Endodermal cell (in vitro differentiated cells): ENCODE measurements at regions not wholly inside any gene's neighbourhood (a gene's known extent, or its start where the extent isn't known, plus 50 kb on each side); places are given as distances from the start of the nearest gene placed in this dataset.
A peak's percentile ranks its signal among the peaks of the same experiment; 100 is the strongest.

Experiments
- DNase-seq: peaks from one replicate; pipeline ENCODE4 v3.0.0-alpha.2; 2017
- H3K27ac ChIP-seq: 2 replicates; pipeline ENCODE4 v1.5.1; 2013; ENCODE audit warnings: mild to moderate bottlenecking, low read depth, low read length, moderate library complexity
- H3K27me3 ChIP-seq: 2 replicates; pipeline ENCODE4 v1.6.1; 2013; ENCODE audit warnings: mild to moderate bottlenecking, low read length, moderate library complexity; ENCODE audit not compliant: insufficient read depth, control insufficient read depth, poor library complexity, severe bottlenecking
- H3K36me3 ChIP-seq: 2 replicates; pipeline ENCODE4 v1.7.0; 2013; ENCODE audit warnings: mild to moderate bottlenecking, low read length, moderate library complexity; ENCODE audit not compliant: control insufficient read depth, insufficient read depth
- H3K4me1 ChIP-seq: one replicate; pipeline ENCODE4 v1.7.0; 2013; ENCODE audit warnings: low read length; ENCODE audit not compliant: control insufficient read depth, insufficient read depth
- H3K4me3 ChIP-seq: 2 replicates; pipeline ENCODE4 v1.5.1; 2013; ENCODE audit warnings: mild to moderate bottlenecking, low read length, moderate library complexity
- H3K9ac ChIP-seq: 2 replicates; pipeline ENCODE4 v1.6.1; 2013; ENCODE audit warnings: mild to moderate bottlenecking, low read length, moderate library complexity; ENCODE audit not compliant: poor library complexity, severe bottlenecking; ENCODE audit errors: extremely low read depth
- H3K9me3 ChIP-seq: 2 replicates; pipeline ENCODE4 v1.6.1; 2013; ENCODE audit warnings: mild to moderate bottlenecking, low read length, moderate library complexity; ENCODE audit not compliant: control insufficient read depth
- H3K27ac Mint-ChIP-seq: 2 replicates; pipeline ENCODE4 v1.8.0; 2020; ENCODE audit warnings: mixed read lengths
- H3K27me3 Mint-ChIP-seq: 2 replicates; pipeline ENCODE4 v1.8.0; 2021; ENCODE audit warnings: mild to moderate bottlenecking, mixed read lengths; ENCODE audit not compliant: insufficient read depth
- H3K36me3 Mint-ChIP-seq: 2 replicates; pipeline ENCODE4 v1.8.0; 2020; ENCODE audit warnings: low read depth, mixed read lengths
- H3K4me1 Mint-ChIP-seq: 2 replicates; pipeline ENCODE4 v1.8.0; 2020; ENCODE audit warnings: mixed read lengths
- H3K4me3 Mint-ChIP-seq: 2 replicates; pipeline ENCODE4 v1.8.0; 2020; ENCODE audit warnings: mild to moderate bottlenecking, moderate library complexity, mixed read lengths
- H3K9me3 Mint-ChIP-seq: 2 replicates; pipeline ENCODE4 v1.8.0; 2020; ENCODE audit warnings: mild to moderate bottlenecking, mixed read lengths
- WGBS, 2 experiments: methylation state at CpG; one replicate each; pipeline versions ENCODE4 v1.1.5 to v1.1.7; 2013; ENCODE audit warnings: missing lambda C conversion rate in 2 of 2, mixed read lengths in 1 of 2; ENCODE audit not compliant: insufficient coverage in 1 of 2, insufficient read length in 1 of 2; 5-methylcytosine and 5-hydroxymethylcytosine counted together
- TF ChIP-seq, protein P1 (sequence below): fragments of 200-600 bp; sonication (generic); conservative IDR thresholded peaks from 2 replicates; pipeline ENCODE4 v1.5.0; 2021; ENCODE audit warnings: antibody characterized with exemption, mild to moderate bottlenecking

DNA sequence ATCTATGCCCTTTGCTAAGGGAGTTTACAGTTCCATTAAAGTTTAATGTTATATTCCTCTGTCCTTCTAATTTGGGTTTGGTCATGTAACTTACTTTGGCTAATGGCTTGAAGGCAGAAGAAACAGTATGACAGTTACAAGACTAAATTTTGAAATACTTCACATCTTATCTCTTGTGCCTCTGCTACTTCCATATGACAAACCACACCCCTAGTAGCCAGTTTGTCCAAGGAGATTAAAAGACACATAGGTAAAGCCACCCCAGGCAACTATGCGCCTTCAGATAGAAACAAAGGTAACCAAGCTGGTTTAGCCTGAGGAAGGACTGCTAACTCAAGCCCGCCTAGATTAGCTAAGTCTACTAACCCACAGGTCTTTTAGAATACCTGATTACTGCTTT is 273.4 kb upstream of the MIR17HG start:
- H3K27me3 ChIP-seq, result no peaks in the 10 kb centered on the region
- H3K9me3 Mint-ChIP-seq, result peaks cover 8% of the 10 kb centered on the region
- DNase-seq, result no peak
- 92 to 94% methylated on average over 2 of the region's 2 CpGs for WGBS, 2 experiments
- no peaks in the 10 kb centered on the region for H3K27me3 Mint-ChIP-seq
- peaks cover 13% of the 10 kb centered on the region for H3K9me3 ChIP-seq
- H3K4me1 Mint-ChIP-seq, result peaks cover 15% of the 10 kb centered on the region
- H3K4me1 ChIP-seq, result peaks cover 9% of the 10 kb centered on the region
- no peak overlapping the region for H3K9ac ChIP-seq
- H3K27ac Mint-ChIP-seq, result no peak overlapping the region
- no peak overlapping the region for H3K27ac ChIP-seq
- H3K4me3 Mint-ChIP-seq, result no peak overlapping the region
- no peak overlapping the region for H3K4me3 ChIP-seq
- TF ChIP-seq, protein P1, sequence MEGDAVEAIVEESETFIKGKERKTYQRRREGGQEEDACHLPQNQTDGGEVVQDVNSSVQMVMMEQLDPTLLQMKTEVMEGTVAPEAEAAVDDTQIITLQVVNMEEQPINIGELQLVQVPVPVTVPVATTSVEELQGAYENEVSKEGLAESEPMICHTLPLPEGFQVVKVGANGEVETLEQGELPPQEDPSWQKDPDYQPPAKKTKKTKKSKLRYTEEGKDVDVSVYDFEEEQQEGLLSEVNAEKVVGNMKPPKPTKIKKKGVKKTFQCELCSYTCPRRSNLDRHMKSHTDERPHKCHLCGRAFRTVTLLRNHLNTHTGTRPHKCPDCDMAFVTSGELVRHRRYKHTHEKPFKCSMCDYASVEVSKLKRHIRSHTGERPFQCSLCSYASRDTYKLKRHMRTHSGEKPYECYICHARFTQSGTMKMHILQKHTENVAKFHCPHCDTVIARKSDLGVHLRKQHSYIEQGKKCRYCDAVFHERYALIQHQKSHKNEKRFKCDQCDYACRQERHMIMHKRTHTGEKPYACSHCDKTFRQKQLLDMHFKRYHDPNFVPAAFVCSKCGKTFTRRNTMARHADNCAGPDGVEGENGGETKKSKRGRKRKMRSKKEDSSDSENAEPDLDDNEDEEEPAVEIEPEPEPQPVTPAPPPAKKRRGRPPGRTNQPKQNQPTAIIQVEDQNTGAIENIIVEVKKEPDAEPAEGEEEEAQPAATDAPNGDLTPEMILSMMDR, result no peak
- no peaks in the 10 kb centered on the region for H3K36me3 Mint-ChIP-seq
- no peaks in the 10 kb centered on the region for H3K36me3 ChIP-seq

- H3K27me3 Mint-ChIP-seq, result no peaks in the 10 kb centered on the region
- Histone ChIP-seq H3K4me1 (no peaks in the 10 kb centered on the region), H3K4me3 (no peak overlapping the region), H3K9me3 (peaks cover 10% of the 10 kb centered on the region), H3K27ac (no peak overlapping the region), H3K36me3 (no peaks in the 10 kb centered on the region), H3K27me3 (no peaks in the 10 kb centered on the region), H3K9ac (no peak overlapping the region)
- no peak overlapping the region for H3K4me3 Mint-ChIP-seq
- H3K36me3 Mint-ChIP-seq, result no peaks in the 10 kb centered on the region
- peaks cover 8% of the 10 kb centered on the region for H3K9me3 Mint-ChIP-seq
- H3K27ac Mint-ChIP-seq, result no peak overlapping the region
- no peak for DNase-seq
- TF ChIP-seq, protein P1, result no peak
- WGBS, 2 experiments, result 94 to 100% methylated on average over 2 of the region's 2 CpGs
- H3K4me1 Mint-ChIP-seq, result peaks cover 6% of the 10 kb centered on the region
Measured at GRCh38 chr13:91076830-91077229, 270.7 kb upstream of the MIR17HG start.

DNA sequence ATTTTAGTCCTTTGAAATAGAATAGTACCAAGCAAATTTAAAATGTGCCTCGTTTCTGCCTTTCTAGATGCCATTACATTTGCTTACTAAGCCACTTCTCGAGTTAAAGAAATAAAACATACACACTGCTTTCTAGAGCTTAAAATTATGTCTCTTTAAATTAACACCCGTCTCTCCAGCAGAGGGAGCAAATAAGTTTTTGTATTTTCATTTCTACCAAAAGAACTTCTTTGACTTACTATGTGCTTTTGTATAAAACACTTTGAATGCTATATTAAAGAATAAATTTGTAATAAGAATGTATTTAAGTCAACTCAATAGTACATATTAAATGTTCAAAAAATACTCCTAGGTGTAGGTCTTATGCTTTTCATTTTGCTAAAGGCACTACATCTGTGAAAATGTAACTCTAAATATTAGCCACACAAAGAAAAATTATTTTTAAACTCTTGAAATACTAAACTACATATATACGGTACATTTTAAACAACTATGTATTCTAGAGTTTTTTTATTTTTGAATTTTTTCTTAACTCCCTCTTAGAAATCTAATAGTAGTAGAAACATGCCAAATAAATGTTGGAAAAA is 269.3 kb upstream of the MIR17HG start:
- Histone ChIP-seq H3K9ac (no peak overlapping the region), H3K9me3 (no peaks in the 10 kb centered on the region), H3K36me3 (no peaks in the 10 kb centered on the region), H3K4me1 (peaks cover 13% of the 10 kb centered on the region), H3K4me3 (no peak overlapping the region), H3K27ac (no peak overlapping the region), H3K27me3 (no peaks in the 10 kb centered on the region)
- Mint-ChIP-seq H3K27me3 (no peaks in the 10 kb centered on the region), H3K36me3 (no peaks in the 10 kb centered on the region), H3K9me3 (no peaks in the 10 kb centered on the region), H3K4me1 (peaks cover 19% of the 10 kb centered on the region), H3K27ac (no peak overlapping the region), H3K4me3 (no peak overlapping the region)
- 40 to 58% methylated on average over 2 to 3 of the region's 4 CpGs for WGBS, 2 experiments
- DNase-seq, result no peak
- TF ChIP-seq, protein P1, result peak; percentile 79
